SK-N-SH (cell line): ENCODE measurements at regions not wholly inside any gene's neighbourhood (a gene's known extent, or its start where the extent isn't known, plus 50 kb on each side); places are given as distances from the start of the nearest gene placed in this dataset.

ENCODE experiments used
- CTCF ChIA-PET: fragments of 300-600, 350-600 bp; formaldehyde crosslinking; extraction: SDS; loops from one replicate; lab custom pipeline; 2021; lab: Yijun Ruan, JAX
- POLR2A ChIA-PET: fragments of 350-600 bp; sonication (Branson Sonifier 250); formaldehyde crosslinking; extraction: SDS; loops from one replicate; lab custom pipeline; 2020; ENCODE audit warnings: antibody characterized with exemption, inconsistent platforms; lab: Yijun Ruan, JAX
- DNase-seq: peaks from one replicate; pipeline ENCODE4 v3.0.0; 2012
- H2AFZ ChIP-seq: fragments of 200-600 bp; sonication (generic); 2 replicates; pipeline ENCODE4 v1.8.1; 2016; ENCODE audit warnings: antibody characterized with exemption, mild to moderate bottlenecking, low read depth
- H3F3A ChIP-seq: fragments of 200-600 bp; sonication (generic); replicated peaks from 2 replicates; pipeline ENCODE3; 2016; ENCODE audit warnings: antibody characterized with exemption, mild to moderate bottlenecking; ENCODE audit not compliant: insufficient read depth
- H3K27ac ChIP-seq, 2 experiments: fragments of 200-500 bp in 1 of 2; fragments of 200-600 bp in 1 of 2; sonication (Bioruptor generic) in 1 of 2; sonication (generic), shearing (Covaris generic) in 1 of 2; 2 replicates each; pipeline versions ENCODE4 v1.5.1 to v1.6.1; 2014 to 2016; ENCODE audit warnings: low read depth in 2 of 2, inconsistent platforms in 1 of 2, low read length in 1 of 2, mild to moderate bottlenecking in 1 of 2, mixed read lengths in 1 of 2
- H3K27me3 ChIP-seq: fragments of 200-600 bp; sonication (generic), shearing (Covaris generic); 2 replicates; pipeline ENCODE4 v1.6.1; 2016; ENCODE audit warnings: mixed run types; ENCODE audit not compliant: insufficient read depth
- H3K36me3 ChIP-seq, 2 experiments: fragments of 200-500 bp in 1 of 2; fragments of 200-600 bp in 1 of 2; sonication (Bioruptor generic) in 1 of 2; sonication (generic) in 1 of 2; replicated peaks in 1 of 2; 2 replicates each; pipeline versions ENCODE3 to v1.5.1; 2014 to 2016; ENCODE audit warnings: low read length in 1 of 2, mild to moderate bottlenecking in 1 of 2; ENCODE audit not compliant: insufficient read depth in 2 of 2, control insufficient read depth in 1 of 2
- H3K4me1 ChIP-seq, 2 experiments: fragments of 200-500 bp in 1 of 2; fragments of 200-600 bp in 1 of 2; sonication (Bioruptor generic) in 1 of 2; sonication (generic), shearing (Covaris generic) in 1 of 2; 2 replicates each; pipeline versions ENCODE4 v1.5.1 to v1.6.1; 2014 to 2016; ENCODE audit warnings: low read depth in 1 of 2, low read length in 1 of 2, mixed run types in 1 of 2; ENCODE audit not compliant: insufficient read depth in 2 of 2, control insufficient read depth in 1 of 2
- H3K4me2 ChIP-seq: fragments of 200-600 bp; sonication (generic), shearing (Covaris generic); 2 replicates; pipeline ENCODE4 v1.6.1; 2017; ENCODE audit warnings: mixed run types
- H3K4me3 ChIP-seq, 2 experiments: fragments of 200-500 bp in 1 of 2; fragments of 200-600 bp in 1 of 2; sonication (Bioruptor generic) in 1 of 2; sonication (generic), shearing (Covaris generic) in 1 of 2; 2 replicates each; pipeline versions ENCODE4 v1.5.1 to v1.8.1; 2014 to 2016; ENCODE audit warnings: low read depth in 2 of 2, inconsistent platforms in 1 of 2, low read length in 1 of 2, mild to moderate bottlenecking in 1 of 2, mixed read lengths in 1 of 2, moderate library complexity in 1 of 2
- H3K79me2 ChIP-seq: fragments of 200-600 bp; sonication (generic); 2 replicates; pipeline ENCODE4 v1.8.1; 2017; ENCODE audit warnings: mild to moderate bottlenecking; ENCODE audit not compliant: insufficient read depth
- H3K9ac ChIP-seq: fragments of 200-600 bp; sonication (generic); 2 replicates; pipeline ENCODE4 v1.6.1; 2017; ENCODE audit warnings: mixed run types
- H3K9me2 ChIP-seq: fragments of 200-600 bp; sonication (generic); 2 replicates; pipeline ENCODE4 v1.6.1; 2017; ENCODE audit warnings: mixed run types
- H3K9me3 ChIP-seq: fragments of 200-600 bp; sonication (generic); 2 replicates; pipeline ENCODE4 v1.6.1; 2017; ENCODE audit warnings: mixed run types, mild to moderate bottlenecking, moderate library complexity
- H4K20me1 ChIP-seq: fragments of 200-600 bp; sonication (generic); 2 replicates; pipeline ENCODE4 v1.6.1; 2017; ENCODE audit warnings: mild to moderate bottlenecking, mixed run types; ENCODE audit not compliant: insufficient read depth
- CHD2 ChIP-seq: fragments of 150-350 bp; IDR thresholded peaks from 2 replicates; pipeline ENCODE4 v1.6.1; 2018; ENCODE audit warnings: low read length; ENCODE audit not compliant: partially characterized antibody
- EP300 ChIP-seq, 2 experiments: IDR thresholded peaks; 2 replicates each; pipeline versions ENCODE4 v1.4.0 to v1.6.1; 2012; ENCODE audit warnings: borderline replicate concordance in 1 of 2, low read depth in 1 of 2, low read length in 1 of 2
- FOSL2 ChIP-seq: IDR thresholded peaks from 2 replicates; pipeline ENCODE4 v1.4.0; 2012; ENCODE audit warnings: low read depth, mild to moderate bottlenecking, moderate library complexity, borderline replicate concordance
- FOXJ3 ChIP-seq: sonication (generic); formaldehyde crosslinking; IDR thresholded peaks from 2 replicates; pipeline ENCODE4 v1.5.1; 2020; ENCODE audit warnings: mild to moderate bottlenecking, missing genetic modification reagents
- GABPA ChIP-seq: IDR thresholded peaks from 2 replicates; pipeline ENCODE4 v1.4.0; 2012; ENCODE audit warnings: low read depth, mild to moderate bottlenecking
- JUND ChIP-seq: IDR thresholded peaks from 2 replicates; pipeline ENCODE4 v1.4.0; 2012
- MAX ChIP-seq: IDR thresholded peaks from 2 replicates; pipeline ENCODE4 v1.4.0; 2012; ENCODE audit warnings: low read depth
- PBX3 ChIP-seq: IDR thresholded peaks from 2 replicates; pipeline ENCODE4; 2012
- RAD21 ChIP-seq: IDR thresholded peaks from 2 replicates; pipeline ENCODE4 v1.6.1; 2012; ENCODE audit warnings: mild to moderate bottlenecking, low read length
- RCOR1 ChIP-seq: fragments of 150-350 bp; IDR thresholded peaks from 2 replicates; pipeline ENCODE4 v1.6.1; 2017; ENCODE audit warnings: antibody characterized with exemption, low read length
- RFX5 ChIP-seq: IDR thresholded peaks from 2 replicates; pipeline ENCODE4 v1.6.1; 2012; ENCODE audit warnings: mild to moderate bottlenecking, improper control_type of control experiment, low read length
- RXRA ChIP-seq: IDR thresholded peaks from 2 replicates; pipeline ENCODE4 v1.4.0; 2012; ENCODE audit warnings: low read depth, mild to moderate bottlenecking, borderline replicate concordance
- SIN3A ChIP-seq: IDR thresholded peaks from 2 replicates; pipeline ENCODE4 v1.6.1; 2012; ENCODE audit warnings: low read depth, mild to moderate bottlenecking, low read length, moderate library complexity, borderline replicate concordance
- TAF1 ChIP-seq: IDR thresholded peaks from 2 replicates; pipeline ENCODE4 v1.6.1; 2012; ENCODE audit warnings: low read depth, mild to moderate bottlenecking, low read length, moderate library complexity, borderline replicate concordance
- TEAD4 ChIP-seq: IDR thresholded peaks from 2 replicates; pipeline ENCODE4 v1.4.0; 2012; ENCODE audit warnings: mild to moderate bottlenecking, borderline replicate concordance; ENCODE audit not compliant: insufficient read depth
- USF1 ChIP-seq: IDR thresholded peaks from 2 replicates; pipeline ENCODE4 v1.4.0; 2012; ENCODE audit warnings: low read depth, borderline replicate concordance
- USF2 ChIP-seq: fragments of 150-350 bp; IDR thresholded peaks from 2 replicates; pipeline ENCODE4 v1.6.1; 2017; ENCODE audit warnings: antibody characterized with exemption, low read length, low read depth, borderline replicate concordance
- ZBTB33 ChIP-seq: IDR thresholded peaks from 2 replicates; pipeline ENCODE4 v1.4.0; 2012; ENCODE audit warnings: low read depth, borderline replicate concordance
- WGBS: methylation state at CpG from one replicate; pipeline ENCODE4 v1.1.6; 2017; ENCODE audit warnings: low lambda C conversion rate; 5-methylcytosine and 5-hydroxymethylcytosine counted together

- Histone ChIP-seq H3K4me1 (no peaks in the 10 kb centered on the region), H3K36me3 (no peaks in the 10 kb centered on the region), H3K4me3 (no peak overlapping the region), H3K9ac (no peak overlapping the region), H3K9me2 (no peaks in the 10 kb centered on the region), H3K79me2 (no peaks in the 10 kb centered on the region), H3F3A (no peaks in the 10 kb centered on the region), H3K27me3 (no peaks in the 10 kb centered on the region), H2AFZ (no peak overlapping the region), H3K9me3 (no peaks in the 10 kb centered on the region), H3K27ac (no peak overlapping the region), H3K4me2 (no peak overlapping the region), H4K20me1 (no peaks in the 10 kb centered on the region)
- CTCF ChIA-PET = interaction anchor here (1.5 kb wide), 1 partner anchor 7 kb away, joined by 4 read pairs; no protein-coding TSS in a partner anchor
- no peak for DNase-seq
- no peak for TF ChIP-seq RAD21
- TF ChIP-seq MAX = no peak
- no peak for TF ChIP-seq RFX5
- no peak for TF ChIP-seq TAF1
- TF ChIP-seq SIN3A = no peak
- no peak for TF ChIP-seq ZBTB33
- no peak for TF ChIP-seq FOSL2
- no peak for TF ChIP-seq TEAD4
- TF ChIP-seq FOXJ3 (CRISPR knock-in tag) = no peak
- no peak for TF ChIP-seq PBX3
- TF ChIP-seq USF1 = no peak
- no peak for TF ChIP-seq JUND
- no peak for TF ChIP-seq CHD2
- TF ChIP-seq GABPA = no peak
- WGBS = 4% methylated on average over 7 of the region's 7 CpGs
- POLR2A ChIA-PET = no interaction called here
Observed at GRCh38 chr6:147770221-147770620, 261.7 kb downstream of the SAMD5 start.

- Histone ChIP-seq H3K9ac (no peak overlapping the region), H2AFZ (no peak overlapping the region), H3K27ac (no peak overlapping the region), H3F3A (no peaks in the 10 kb centered on the region), H3K36me3 (no peaks in the 10 kb centered on the region), H3K27me3 (no peaks in the 10 kb centered on the region), H3K79me2 (no peaks in the 10 kb centered on the region), H3K4me1 (no peaks in the 10 kb centered on the region), H3K4me3 (no peak overlapping the region), H4K20me1 (no peaks in the 10 kb centered on the region), H3K9me3 (no peaks in the 10 kb centered on the region), H3K4me2 (no peak overlapping the region), H3K9me2 (no peaks in the 10 kb centered on the region)
- POLR2A ChIA-PET = no interaction called here
- CTCF ChIA-PET = no interaction called here
- DNase-seq = no peak
- WGBS = 31% methylated on average over 3 of the region's 4 CpGs
- TF ChIP-seq GABPA (no peak), CHD2 (no peak), USF2 (no peak), EP300 (IDR thresholded peaks at IDR 0.05; ENCODE audit: borderline replicate concordance in 1 of 2, low read depth in 1 of 2, low read length in 1 of 2) (no peak), ZBTB33 (no peak), SIN3A (no peak), RXRA (no peak), USF1 (no peak), RCOR1 (no peak)
Observed at GRCh38 chr6:147772724-147773123, 264.2 kb downstream of the SAMD5 start.
